ENCODE measurements at regions not wholly inside any gene's neighbourhood (a gene's known extent, or its start where the extent isn't known, plus 50 kb on each side); places are given as distances from the start of the nearest gene placed in this dataset.
A peak's percentile ranks its signal among the peaks of the same experiment; 100 is the strongest.

GRCh38 chr13:40403509-40404241 is 262.8 kb downstream of the FOXO1 start:
- no peak for DNase-seq

- DNase-seq: no peak
These were observed 262.0 kb downstream of the FOXO1 start for GRCh38 chr13:40404407-40404806.

DNA sequence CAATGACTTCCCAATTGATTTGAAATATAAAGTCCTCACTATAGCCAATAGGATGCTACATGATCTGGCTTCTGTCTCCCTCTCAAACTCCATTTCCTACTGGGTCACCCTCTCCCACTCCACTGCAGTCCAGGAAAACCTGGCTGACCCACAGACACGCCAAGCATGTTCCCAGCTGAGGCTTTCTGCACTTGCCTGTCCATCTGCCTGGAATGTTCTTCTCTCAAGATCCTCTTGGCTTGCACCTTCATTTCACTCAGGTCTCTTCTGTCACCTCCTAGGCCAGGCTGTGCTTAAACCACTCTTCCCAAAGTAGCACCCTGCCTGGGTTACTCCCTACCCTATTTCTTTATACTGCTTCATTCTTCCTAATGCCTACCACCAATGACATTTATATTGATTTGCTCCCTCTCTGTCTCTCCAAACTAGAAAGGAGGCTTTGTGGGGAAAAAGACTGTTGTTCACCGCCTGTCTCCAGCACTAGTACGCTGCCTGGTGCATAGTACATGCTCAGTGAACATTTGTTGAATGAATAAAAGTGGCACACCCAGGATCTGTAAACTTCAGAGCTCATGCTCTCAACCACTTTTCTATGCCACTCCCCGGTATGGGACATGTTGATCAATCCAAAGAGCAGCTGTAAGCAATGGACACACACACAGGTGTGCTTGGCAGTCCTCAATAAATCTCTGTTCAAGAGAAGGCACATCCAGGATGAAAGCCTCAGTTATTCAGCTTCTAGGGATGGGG is 261.3 kb downstream of the FOXO1 start:
- DNase-seq: no peak

- no peak for DNase-seq
These were observed 259.9 kb downstream of the FOXO1 start for GRCh38 chr13:40406405-40407120.

DNA sequence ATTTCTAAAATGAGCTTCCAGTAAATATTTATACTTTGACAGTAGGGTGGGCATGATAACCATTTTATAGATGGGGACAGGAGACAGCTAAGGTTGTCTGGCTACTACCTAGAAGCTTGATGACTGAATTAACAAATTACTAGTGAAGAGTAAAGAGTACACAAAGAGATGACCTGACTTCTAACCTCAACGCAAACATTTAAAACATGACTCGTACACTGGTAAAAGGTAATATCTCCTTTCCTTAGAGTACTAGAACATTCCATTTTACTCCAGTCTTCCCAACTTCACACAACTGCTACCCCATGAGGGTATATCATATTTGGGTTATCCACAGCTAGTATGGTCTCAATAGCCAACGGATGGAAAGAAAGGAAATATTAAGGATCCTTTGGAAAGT is 258.9 kb downstream of the FOXO1 start:
- DNase-seq: no peak

DNA sequence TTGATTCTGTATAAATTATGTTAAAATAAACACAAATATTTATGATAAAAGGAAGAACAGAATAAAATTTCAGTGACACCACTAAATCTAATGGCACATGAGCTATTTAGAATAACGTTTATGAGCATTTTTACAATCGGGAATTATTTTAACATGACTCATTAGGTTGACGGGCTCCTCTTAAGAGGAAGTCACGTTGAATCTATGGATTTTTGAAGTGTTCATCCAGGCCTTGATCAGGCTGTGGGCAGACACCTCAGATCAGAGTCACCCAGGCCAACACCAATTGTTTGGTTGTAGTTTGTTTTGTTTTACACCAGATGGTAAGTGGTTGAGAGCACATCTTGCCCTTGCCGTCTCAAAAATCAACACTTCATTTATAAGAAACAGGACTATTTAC is 257.8 kb downstream of the FOXO1 start:
- DNase-seq: no peak

DNA sequence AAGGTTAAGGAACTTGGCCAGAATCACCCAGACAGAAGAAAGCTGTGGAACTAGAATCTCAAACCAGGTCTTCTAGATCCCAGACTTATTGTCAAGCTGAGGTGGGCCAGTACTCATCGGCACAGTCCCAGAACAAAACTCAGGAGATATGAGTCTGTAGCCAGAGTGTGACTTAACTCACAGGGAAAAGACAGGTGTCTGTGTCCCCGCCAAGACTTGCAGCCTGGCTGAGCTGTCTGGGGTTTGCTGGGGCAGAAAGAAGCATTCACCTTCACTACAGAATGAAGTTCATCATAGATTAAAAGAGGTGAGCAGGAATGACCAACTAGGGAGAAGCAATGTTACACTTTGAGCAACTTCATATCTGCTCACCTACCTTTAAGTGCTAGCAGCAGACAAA is 257.2 kb downstream of the FOXO1 start:
- DNase-seq: no peak

DNA sequence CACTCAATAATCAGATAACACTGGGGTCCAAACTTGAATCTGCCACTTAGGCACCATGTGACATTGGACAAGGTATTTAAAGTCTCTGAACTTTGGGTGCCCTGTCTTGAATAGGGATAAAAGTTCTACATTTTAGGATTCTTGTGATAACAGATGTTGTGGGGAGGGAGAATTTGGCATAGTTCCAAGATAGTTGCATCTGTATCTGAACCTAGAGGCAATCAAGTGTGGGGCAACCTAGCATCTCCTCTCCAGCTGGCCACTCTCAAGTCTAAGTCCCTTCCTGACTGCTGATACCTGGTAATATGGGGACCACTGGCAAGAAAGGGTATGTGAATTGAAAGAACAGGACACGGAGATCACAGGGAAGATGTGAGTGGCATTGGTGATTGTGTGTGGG is 256.1 kb downstream of the FOXO1 start:
- no peak for DNase-seq

GRCh38 chr13:40420160-40420740 is 246.2 kb downstream of the FOXO1 start:
- no peak for DNase-seq

GRCh38 chr13:40422588-40423235 is 243.7 kb downstream of the FOXO1 start:
- DNase-seq: no peak

DNA sequence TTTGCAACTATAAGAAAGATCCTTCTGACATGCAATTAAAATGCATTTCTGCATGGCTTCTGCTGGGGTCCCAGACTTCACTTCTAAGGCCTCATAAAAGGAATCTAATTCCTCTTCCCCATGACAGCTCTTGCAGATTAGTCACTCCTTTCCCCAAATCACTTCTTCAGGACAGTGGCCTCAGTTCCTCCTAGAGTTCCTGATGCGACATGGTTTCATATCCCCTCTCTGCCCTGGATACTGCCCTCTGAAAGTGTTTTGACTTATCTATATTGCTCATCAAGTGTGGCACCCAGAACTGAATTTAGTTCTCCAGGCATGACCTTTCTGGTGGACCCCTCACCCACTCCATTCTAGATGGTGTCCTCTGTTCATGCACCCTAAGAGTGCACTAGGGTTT is 238.1 kb downstream of the FOXO1 start:
- DNase-seq: no peak

- no peak for DNase-seq
These were observed 236.5 kb downstream of the FOXO1 start for GRCh38 chr13:40429706-40430545.

GRCh38 chr13:40432018-40432978 is 234.1 kb downstream of the FOXO1 start:
- DNase-seq: no peak

DNA sequence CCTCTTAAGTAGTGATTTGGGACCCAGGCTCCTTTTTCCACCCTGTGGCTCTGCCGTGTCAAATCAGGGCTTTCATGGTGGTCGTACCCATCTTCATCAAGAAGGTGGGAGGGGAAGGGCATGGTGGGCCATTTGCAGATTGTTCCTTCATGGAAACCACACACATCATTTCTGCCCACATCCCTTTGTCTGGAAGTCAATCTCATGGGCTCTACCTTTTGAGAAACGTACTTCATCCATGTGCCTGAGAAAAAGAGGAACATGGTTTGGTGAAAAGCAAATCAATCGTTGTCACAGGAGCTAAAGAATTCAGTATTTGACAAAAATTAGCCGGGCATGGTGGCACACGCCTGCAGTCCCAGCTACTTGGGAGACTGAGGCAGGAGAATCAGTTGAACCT is 233.4 kb downstream of the FOXO1 start:
- DNase-seq: no peak

- peak; percentile 45 for DNase-seq
These were observed 232.9 kb downstream of the FOXO1 start for GRCh38 chr13:40433577-40433976.

DNA sequence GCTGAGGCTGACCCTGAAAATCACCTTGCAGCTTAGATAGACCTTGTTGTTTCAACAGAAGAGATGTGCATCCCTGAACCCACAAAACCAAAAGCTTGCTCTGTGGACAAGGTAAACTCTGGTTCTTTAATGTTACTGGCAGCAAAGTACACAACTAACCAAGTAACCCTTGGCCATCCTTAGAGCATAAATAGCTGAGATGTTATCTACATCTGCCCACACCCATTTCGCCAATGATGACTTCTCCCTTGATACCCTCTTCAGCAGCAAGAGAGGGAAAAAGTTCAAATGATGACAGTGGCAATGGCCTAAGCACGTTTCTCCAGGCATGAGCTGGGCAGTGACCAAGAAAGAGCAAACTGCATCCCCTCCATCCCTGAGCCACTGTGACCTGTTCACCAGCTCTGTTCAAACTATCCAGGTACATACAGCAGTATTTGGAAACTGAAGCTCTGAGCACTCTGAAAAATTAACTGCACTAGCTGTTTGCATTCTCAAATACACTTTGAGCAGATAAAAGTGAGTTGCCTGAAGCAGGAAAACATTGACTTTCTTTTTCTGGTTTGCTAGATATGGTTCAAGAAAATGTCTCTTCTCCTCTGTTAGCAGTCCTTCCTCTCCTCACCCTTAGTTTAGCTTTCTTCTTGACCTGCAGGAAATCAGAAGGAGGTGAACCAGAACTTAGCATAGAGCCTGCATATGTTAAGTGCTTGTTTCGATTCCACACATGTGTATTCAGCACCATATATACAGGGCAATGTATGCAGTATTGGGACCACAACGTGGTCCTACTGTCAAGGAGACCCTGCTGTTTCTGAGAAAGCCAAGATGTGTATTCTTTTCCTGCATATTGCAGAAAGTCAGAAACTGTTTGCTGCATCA is 231.7 kb downstream of the FOXO1 start:
- no peak for DNase-seq

- DNase-seq: no peak
These were observed 228.3 kb downstream of the FOXO1 start for GRCh38 chr13:40438022-40438680.

DNA sequence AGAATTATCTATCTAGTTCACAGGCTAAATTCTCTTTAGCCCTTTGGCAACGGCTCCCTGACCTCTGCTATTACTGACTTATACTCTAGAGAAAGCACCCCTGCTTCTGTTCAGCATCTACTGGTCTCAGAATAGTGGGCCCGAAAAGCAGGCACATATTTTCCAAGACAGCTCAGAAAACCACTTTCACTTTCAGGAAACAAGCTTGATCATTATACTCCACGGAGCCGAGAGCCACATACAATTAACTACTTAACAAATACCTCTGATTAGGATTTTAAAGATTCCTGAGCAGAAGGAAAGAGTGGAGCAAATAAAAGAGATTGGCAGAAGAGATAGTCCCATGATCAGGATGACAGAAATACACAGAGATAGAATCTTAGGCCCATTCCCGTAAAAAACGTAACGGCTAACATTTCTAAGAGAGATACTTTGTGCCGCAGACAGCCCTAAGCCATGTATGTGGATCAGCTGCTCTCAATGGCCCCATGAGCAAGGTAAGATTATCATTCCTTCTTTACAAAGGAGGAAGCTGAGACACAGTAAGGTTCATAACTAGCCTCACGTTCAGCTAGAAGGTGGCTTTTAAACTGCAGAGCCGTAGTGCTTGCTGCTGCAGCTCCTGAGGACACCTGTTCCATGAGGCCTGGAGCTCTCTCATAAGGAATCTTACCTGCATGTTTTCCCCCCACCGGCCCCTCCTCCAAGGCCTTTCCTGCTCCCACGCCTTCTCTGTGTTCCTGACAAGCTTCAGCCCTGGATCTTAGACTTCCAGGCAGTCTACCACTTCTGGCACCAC is 227.2 kb downstream of the FOXO1 start:
- peak; percentile 42 for DNase-seq

Data from activated CD4-positive, alpha-beta T cell treated with anti-CD3 and anti-CD28 coated beads, Interleukin-2, Interleukin-6, amounts not matched to agents 100 ng/mL and 50 ng/mL, durations not matched to agents 16 hours and 8 hours (primary cell).